Vagina (tissue), 2 donors: ENCODE measurements at regions not wholly inside any gene's neighbourhood (a gene's known extent, or its start where the extent isn't known, plus 50 kb on each side); places are given as distances from the start of the nearest gene placed in this dataset.
A peak's percentile ranks its signal among the peaks of the same experiment; 100 is the strongest.

ENCODE experiments used
- DNase-seq, 2 donors: peaks; one replicate each; pipeline ENCODE4 v3.0.0-alpha.2; 2017; ENCODE audit errors: extremely low spot score in 2 of 2
- H3K27ac ChIP-seq: fragments of 200-600 bp; sonication (generic); one replicate; pipeline ENCODE4 v1.5.1; 2019
- H3K27me3 ChIP-seq: fragments of 200-600 bp; sonication (generic); one replicate; pipeline ENCODE4 v1.5.1; 2019
- H3K36me3 ChIP-seq, 2 donors: fragments of 200-600 bp; sonication (generic); one replicate each; pipeline ENCODE4 v1.5.1; 2017 to 2019
- H3K4me1 ChIP-seq: fragments of 200-600 bp; sonication (generic); one replicate; pipeline ENCODE4 v1.5.1; 2019
- H3K4me3 ChIP-seq, 2 donors: fragments of 200-600 bp; sonication (generic); 1 replicate in 1 of 2; 2 replicates in 1 of 2; pipeline ENCODE4 v1.5.1; 2016 to 2019
- H3K9me3 ChIP-seq: fragments of 200-600 bp; sonication (generic); one replicate; pipeline ENCODE4 v1.5.1; 2019
- CTCF ChIP-seq, 3 experiments: fragments of 450-650 bp in 2 of 3; fragments of 200-600 bp in 1 of 3; sonication (generic) in 1 of 3; IDR thresholded peaks; one replicate each; pipeline ENCODE4 v1.5.1; 2017 to 2019; ENCODE audit warnings: antibody characterized with exemption in 3 of 3, mild to moderate bottlenecking in 2 of 3, moderate library complexity in 2 of 3
- POLR2A ChIP-seq, 2 donors: fragments of 450-650 bp; IDR thresholded peaks; one replicate each; pipeline ENCODE4 v1.6.1; 2017; ENCODE audit warnings: antibody characterized with exemption in 2 of 2, mild to moderate bottlenecking in 2 of 2, moderate library complexity in 2 of 2
- POLR2AphosphoS5 ChIP-seq, 2 donors: sonication (generic); formaldehyde crosslinking; IDR thresholded peaks; one replicate each; pipeline ENCODE4 v1.9.0; 2017; ENCODE audit warnings: antibody characterized with exemption in 2 of 2, mild to moderate bottlenecking in 2 of 2, low read depth in 1 of 2; ENCODE audit not compliant: insufficient read depth in 1 of 2
- intact Hi-C: fragments of 100-400 bp; cut with DNase I; formaldehyde crosslinking; loops from one replicate; pipeline ENCODE4 v1.15.1; 2023

GRCh38 chr15:94670438-94671034, 439.2 kb downstream of the MCTP2 start:
- DNase-seq: no peak
- no peaks in the 10 kb centered on the region for H3K9me3 ChIP-seq
- H3K4me1 ChIP-seq: peaks cover 12% of the 10 kb centered on the region
- no peaks in the 10 kb centered on the region for H3K27me3 ChIP-seq
- intact Hi-C loops: loop anchor here (5.0 kb wide), 1 partner anchor 1672 kb away; no protein-coding TSS in a partner anchor
- TF ChIP-seq POLR2A (IDR thresholded peaks at IDR 0.05) (no peak), POLR2AphosphoS5 (IDR thresholded peaks at IDR 0.05; ENCODE audit: insufficient read depth in 1 of 2, low read depth in 1 of 2) (peak in 1 of 2 donors; percentile 67), CTCF (IDR thresholded peaks at IDR 0.05) (peak; percentile 16 to 79 (median 63))
- H3K36me3 ChIP-seq: no peaks in the 10 kb centered on the region
- H3K27ac ChIP-seq: peak overlapping the region; percentile 63
- no peak overlapping the region for H3K4me3 ChIP-seq

DNA sequence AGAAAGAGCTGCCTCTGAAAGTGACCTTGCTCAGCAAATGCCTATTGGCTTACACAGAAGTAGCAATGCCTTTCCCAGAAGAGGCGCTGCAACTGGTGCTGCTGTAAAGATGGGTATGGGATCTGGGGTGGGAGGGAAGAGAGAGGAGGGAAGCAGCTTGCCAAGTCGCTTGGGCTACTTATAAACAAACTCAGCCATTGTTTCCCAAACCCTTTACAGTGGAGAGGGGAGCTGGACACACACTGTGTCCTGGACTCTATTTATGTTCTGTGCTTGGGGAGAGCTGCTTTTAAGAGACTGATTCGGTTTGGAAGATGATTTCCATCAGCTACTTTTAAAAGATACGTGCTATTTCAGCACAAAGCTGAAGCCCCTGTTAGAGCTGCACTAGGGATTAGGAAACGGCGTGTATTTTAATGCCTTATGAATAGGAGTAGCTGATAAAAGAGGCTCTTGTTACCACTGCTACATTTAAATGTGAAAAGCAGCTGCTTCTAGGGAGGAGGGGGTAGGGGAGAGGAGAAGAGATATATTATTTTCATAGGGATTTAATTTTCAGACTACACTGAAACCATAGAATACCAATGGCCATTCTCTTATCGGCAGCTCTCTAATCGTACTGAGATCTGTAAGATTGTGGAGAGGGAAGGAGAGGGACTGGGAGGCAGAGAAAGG, 440.6 kb downstream of the MCTP2 start:
- TF ChIP-seq CTCF (IDR thresholded peaks at IDR 0.05): no peak
- TF ChIP-seq POLR2AphosphoS5 (IDR thresholded peaks at IDR 0.05; ENCODE audit: insufficient read depth in 1 of 2, low read depth in 1 of 2): no peak
- no peak for TF ChIP-seq POLR2A (IDR thresholded peaks at IDR 0.05)
- Histone ChIP-seq H3K27ac (peak overlapping the region; percentile 63), H3K9me3 (no peaks in the 10 kb centered on the region), H3K27me3 (no peaks in the 10 kb centered on the region), H3K4me3 (no peak overlapping the region), H3K36me3 (no peaks in the 10 kb centered on the region), H3K4me1 (peaks cover 12% of the 10 kb centered on the region)
- intact Hi-C loops: loop anchor here (5.0 kb wide), 1 partner anchor 1670 kb away; no protein-coding TSS in a partner anchor
- no peak for DNase-seq

GRCh38 chr15:94673801-94674200, 442.4 kb downstream of the MCTP2 start:
- no peak for DNase-seq
- H3K4me3 ChIP-seq: peak overlapping the region; percentile 13 to 37

DNA sequence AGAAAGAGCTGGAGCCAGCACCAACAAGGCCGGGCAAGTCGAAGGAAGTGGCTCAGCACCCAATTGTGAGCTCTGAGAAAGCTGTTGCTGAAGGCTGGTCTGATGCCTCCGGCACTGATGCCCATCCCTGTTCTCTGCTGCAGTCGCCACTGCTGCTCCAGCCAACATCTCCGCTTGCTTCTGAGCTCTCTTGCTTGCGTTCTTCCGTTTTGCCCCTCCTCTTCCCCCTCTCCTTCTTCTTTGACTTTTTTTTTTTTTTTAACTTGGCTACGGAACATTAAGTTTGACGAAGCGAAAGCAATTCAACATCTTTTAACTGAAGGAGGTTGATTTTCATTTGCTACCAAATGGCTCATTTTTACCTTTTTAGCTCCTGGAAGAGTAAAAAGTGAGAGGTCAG, 442.9 kb downstream of the MCTP2 start:
- peak overlapping the region; percentile 16 for H3K27ac ChIP-seq
- H3K4me3 ChIP-seq: peak overlapping the region; percentile 13 to 37
- no peak for DNase-seq
- no peaks in the 10 kb centered on the region for H3K9me3 ChIP-seq
- H3K4me1 ChIP-seq: peaks cover 12% of the 10 kb centered on the region
- TF ChIP-seq CTCF (IDR thresholded peaks at IDR 0.05) (no peak), POLR2AphosphoS5 (IDR thresholded peaks at IDR 0.05; ENCODE audit: insufficient read depth in 1 of 2, low read depth in 1 of 2) (peak; percentile 31 to 63)
- no peaks in the 10 kb centered on the region for H3K36me3 ChIP-seq
- H3K27me3 ChIP-seq: no peaks in the 10 kb centered on the region
- intact Hi-C loops: loop anchor here (5.0 kb wide), 1 partner anchor 1668 kb away; no protein-coding TSS in a partner anchor

More at GRCh38 chr15:94673801-94674200, 442.4 kb downstream of the MCTP2 start:
- intact Hi-C loops: loop anchor here (5.0 kb wide), 1 partner anchor 1668 kb away; no protein-coding TSS in a partner anchor
- H3K9me3 ChIP-seq: no peaks in the 10 kb centered on the region
- H3K4me1 ChIP-seq: peaks cover 12% of the 10 kb centered on the region
- peak overlapping the region; percentile 16 for H3K27ac ChIP-seq
- TF ChIP-seq POLR2AphosphoS5 (IDR thresholded peaks at IDR 0.05; ENCODE audit: insufficient read depth in 1 of 2, low read depth in 1 of 2): no peak
- no peak for TF ChIP-seq POLR2A (IDR thresholded peaks at IDR 0.05)
- TF ChIP-seq CTCF (IDR thresholded peaks at IDR 0.05): no peak
- H3K27me3 ChIP-seq: no peaks in the 10 kb centered on the region
- H3K36me3 ChIP-seq: no peaks in the 10 kb centered on the region
